NCI-H2081 (cell line): ENCODE measurements at regions not wholly inside any gene's neighbourhood (a gene's known extent, or its start where the extent isn't known, plus 50 kb on each side); places are given as distances from the start of the nearest gene placed in this dataset.

ENCODE experiments used
- DNase-seq, 2 experiments: peaks; one replicate each; lab custom pipeline; 2025; lab: John Stamatoyannopoulos, UW

- DNase-seq, result no peak
Measured at GRCh38 chr20:40960101-40960500, 68.5 kb upstream of the TOP1 start.

DNA sequence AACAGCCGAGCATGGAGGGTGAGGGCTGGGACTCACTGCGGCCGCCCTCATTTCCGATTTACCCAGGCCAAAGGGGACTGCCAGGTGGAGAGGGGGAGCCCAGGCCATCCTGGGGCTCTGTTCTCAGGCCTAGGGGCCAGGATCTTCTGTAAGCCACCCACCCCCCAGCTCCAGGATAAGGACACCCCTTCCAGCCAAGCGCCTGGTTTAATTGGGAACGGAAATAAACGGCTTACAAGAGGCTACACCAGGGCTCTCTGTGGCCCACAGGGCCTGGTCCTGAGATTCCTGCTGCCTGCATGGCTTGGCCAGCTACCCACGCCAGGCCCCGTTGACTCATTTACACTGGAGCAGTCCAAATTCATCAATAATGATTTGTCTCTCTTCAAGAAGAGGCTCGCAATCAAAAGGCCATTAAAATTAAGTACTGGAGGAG is 68.1 kb upstream of the TOP1 start:
- no peak for DNase-seq

GRCh38 chr20:40961176-40961575 is 67.4 kb upstream of the TOP1 start:
- DNase-seq, result no peak

DNA sequence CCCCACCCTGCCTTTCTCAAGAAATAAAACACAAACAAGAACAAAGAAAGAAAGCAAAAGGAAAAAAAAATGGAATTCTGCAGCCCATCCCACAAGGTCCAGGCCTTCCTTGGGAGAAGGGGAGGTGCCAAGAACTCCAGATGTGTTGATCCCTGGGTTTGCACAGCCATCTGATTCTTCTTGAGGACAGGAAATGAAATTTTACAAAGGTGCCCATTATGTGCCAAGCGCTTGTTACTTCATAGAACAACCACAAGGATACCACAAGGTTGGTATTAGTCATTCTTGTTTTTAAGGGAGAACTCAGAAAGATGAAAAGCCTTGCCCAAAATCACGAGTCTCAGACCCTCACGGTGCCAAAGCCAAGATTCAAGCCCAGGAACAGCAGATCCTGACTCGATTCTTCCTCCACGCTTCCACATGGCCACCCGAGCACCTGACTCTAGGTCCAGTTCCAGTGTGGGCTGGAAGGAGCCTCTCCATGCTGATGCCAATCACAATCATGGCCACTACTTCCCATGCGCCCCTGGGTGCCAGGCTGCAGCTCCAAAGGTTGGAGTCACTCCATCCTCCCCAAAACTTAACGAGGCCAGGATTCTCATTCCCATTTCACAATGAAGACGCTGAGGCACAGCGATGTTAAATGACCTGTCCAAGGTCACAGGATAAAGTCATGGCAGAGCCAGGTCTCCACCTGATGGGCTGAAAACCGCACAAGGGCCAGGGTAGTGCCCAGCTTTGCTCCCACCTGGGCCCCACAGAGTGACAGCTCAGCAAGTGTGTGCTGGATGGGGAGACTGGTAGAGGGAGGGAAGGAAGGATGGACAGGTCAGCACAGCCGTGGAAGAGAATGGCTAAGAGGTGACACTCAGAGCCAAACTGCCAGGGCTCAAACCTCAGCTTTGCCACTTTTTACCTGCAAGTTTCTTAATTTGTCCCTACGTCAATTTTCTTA is 66.7 kb upstream of the TOP1 start:
- no peak for DNase-seq

- peak; percentile 41 to 52 for DNase-seq
Measured at GRCh38 chr20:40962733-40963504, 65.7 kb upstream of the TOP1 start.

DNA sequence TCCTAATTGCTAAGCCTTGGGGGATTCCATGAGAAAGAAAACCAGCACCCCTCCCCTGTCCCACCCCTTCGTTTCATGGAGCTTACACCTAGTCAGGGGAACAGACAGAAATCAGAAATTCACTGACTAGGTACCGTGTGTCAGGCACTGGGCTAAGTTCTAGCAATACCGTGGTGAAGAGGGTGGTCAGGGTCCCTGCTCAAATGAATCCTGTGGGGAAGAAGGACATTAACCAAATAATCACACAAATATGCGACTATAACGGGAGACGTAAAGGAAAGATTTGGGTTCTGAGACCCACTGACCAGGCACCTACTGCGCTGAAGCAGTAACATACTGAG is 65.1 kb upstream of the TOP1 start:
- no peak for DNase-seq

DNA sequence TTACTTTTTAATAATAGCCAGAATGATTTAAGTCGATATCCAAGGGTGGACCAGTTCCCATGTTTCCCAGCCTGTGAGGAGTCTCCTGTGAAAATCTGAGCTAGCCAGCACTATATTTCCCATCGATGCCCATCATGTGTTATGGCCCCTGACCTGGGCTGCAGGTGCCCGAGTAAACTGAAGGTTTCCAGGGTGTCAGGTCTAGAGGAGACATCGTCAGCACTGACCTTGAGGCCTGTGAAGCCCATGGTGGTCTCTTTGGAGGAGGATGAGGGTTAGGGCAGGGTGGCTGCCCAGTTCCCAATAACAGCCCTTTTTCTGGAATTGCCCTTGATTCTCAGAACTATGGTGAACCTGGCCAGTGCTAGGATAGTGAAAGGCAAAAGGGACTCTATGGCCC is 63.0 kb upstream of the TOP1 start:
- DNase-seq, result no peak

- DNase-seq, result no peak
Measured at GRCh38 chr20:40966103-40966502, 62.5 kb upstream of the TOP1 start.

DNA sequence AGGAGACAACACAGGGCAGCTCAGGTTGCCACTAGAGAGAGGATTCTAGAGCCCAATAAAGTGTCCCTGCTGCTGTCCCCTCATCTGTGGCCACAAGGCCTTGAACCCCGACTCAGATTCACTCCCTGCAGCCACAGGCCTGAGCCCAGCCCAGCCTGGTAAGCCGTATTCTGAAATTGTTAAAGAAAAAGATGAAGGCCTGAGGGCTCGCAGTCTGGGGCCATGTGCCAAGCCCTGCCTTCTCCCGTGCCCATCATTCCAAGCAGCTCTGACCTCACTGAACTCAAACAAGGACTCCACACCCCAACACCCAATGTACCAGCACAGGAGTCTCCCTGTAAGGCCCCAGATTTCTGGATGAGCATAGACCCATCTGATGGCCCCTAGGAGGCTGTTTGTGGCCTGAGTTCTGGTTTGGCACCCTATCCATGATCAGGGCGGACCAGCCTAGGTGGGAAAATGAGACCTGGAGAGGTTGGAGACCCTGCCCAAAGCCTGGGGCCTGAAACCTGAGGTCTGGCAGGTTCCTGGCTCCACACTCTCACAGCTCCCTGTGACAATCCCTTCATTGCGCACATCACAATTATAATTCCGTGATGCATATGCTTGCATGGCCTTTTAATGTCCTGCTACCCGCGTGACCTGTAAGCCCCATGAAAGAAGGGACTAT is 62.0 kb upstream of the TOP1 start:
- no peak for DNase-seq

GRCh38 chr20:40967700-40968099 is 60.9 kb upstream of the TOP1 start:
- DNase-seq, result no peak

DNA sequence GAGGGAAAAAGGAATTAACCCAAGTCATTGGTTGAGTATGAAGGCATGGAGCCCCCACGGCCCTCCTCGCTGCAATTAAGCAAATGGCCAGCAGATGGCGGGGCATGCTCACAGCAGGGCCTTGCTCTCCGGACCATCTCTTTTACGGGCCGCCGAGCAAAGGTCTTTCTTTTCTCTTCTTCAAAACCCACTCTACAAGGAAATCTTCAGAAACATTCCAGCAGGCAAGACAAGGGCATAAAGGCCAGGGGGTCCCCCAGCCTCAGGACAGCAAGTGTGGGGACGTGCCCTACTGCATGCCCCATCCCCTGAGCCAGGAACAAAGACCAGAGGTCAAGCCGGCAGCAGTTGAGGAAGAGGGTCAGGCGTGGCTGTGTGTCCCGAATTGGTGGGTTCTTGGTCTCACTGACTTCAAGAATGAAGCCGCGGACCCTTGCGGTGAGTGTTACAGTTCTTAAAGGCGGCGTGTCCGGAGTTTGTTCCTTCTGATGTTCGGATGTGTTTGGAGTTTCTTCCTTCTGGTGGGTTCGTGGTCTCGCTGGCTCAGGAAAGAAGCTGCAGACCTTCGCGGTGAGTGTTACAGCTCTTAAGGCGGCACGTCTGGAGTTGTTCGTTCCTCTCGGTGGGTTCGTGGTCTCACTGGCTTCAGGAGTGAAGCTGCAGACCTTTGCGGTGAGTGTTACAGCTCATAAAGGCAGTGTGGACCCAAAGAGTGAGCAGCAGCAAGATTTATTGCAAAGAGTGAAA is 59.6 kb upstream of the TOP1 start:
- peak; percentile 49 to 53 for DNase-seq

- DNase-seq, result no peak
Measured at GRCh38 chr20:40970218-40970617, 58.4 kb upstream of the TOP1 start.

DNA sequence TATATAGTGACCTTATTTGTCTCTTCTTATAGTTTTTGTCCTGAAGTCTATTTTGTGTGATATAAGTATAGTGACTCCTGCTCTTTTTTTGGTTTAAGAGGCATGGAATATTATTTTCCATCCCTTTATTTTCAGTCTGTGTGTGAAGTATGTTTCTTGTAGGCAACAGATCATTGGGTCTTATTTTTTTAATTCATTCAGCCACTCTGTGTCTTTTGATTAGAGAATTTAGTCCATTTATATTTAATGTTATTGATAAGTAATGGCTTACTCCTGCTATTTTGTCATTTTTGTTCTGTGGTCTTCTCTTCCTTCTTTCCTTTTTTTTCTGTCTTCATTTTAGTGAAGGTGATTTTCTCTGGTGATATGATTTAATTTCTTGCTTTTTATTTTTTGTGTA is 51.4 kb upstream of the TOP1 start:
- no peak for DNase-seq

DNA sequence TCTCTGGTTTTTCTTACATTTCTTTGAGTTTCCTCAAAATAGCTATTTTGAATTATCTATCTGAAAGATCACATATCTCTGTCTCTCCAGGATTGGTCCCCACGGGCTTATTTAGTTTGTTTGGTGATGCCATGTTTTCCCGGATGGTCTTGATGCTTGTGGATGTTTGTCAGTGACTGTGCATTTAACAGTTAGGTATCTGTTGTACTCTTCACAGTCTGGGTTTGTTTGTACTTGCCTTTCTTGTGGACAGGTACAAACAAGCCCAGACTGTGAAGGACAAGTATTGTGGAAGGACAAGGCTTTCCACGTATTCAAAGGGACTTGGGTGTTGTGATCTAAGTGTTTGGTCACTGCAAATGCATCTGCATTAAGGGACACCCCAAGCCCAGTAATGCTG is 49.9 kb upstream of the TOP1 start:
- no peak for DNase-seq
